PFSK-1 (cell line): ENCODE measurements at regions not wholly inside any gene's neighbourhood (a gene's known extent, or its start where the extent isn't known, plus 50 kb on each side); places are given as distances from the start of the nearest gene placed in this dataset.

Experiments
- FOXP2 ChIP-seq: optimal IDR thresholded peaks from 2 replicates; pipeline ENCODE3; 2011; ENCODE audit warnings: borderline replicate concordance, control low read depth, inconsistent platforms; ENCODE audit not compliant: insufficient read depth; ENCODE audit errors: extremely low read length, extremely low read depth
- POLR2AphosphoS5 ChIP-seq: IDR thresholded peaks from 2 replicates; pipeline ENCODE4 v1.6.1; 2012; ENCODE audit warnings: low read depth, mild to moderate bottlenecking, control low read depth, low read length, moderate library complexity
- SIN3A ChIP-seq: IDR thresholded peaks from 2 replicates; pipeline ENCODE4 v1.6.1; 2012; ENCODE audit warnings: mild to moderate bottlenecking, low read length, moderate library complexity, borderline replicate concordance; ENCODE audit not compliant: insufficient read depth
- TAF1 ChIP-seq: IDR thresholded peaks from 2 replicates; pipeline ENCODE4 v1.6.1; 2012; ENCODE audit warnings: low read length, control low read depth, borderline replicate concordance; ENCODE audit not compliant: insufficient read depth
- TF ChIP-seq, protein P1 (sequence below), 2 experiments: IDR thresholded peaks; 2 replicates each; pipeline versions ENCODE4 v1.6.1 to v1.8.0; 2011 to 2012; ENCODE audit warnings: low read depth in 2 of 2, low read length in 2 of 2, control low read depth in 1 of 2, inconsistent platforms in 1 of 2, mild to moderate bottlenecking in 1 of 2, moderate library complexity in 1 of 2; ENCODE audit not compliant: insufficient read depth in 1 of 2

DNA sequence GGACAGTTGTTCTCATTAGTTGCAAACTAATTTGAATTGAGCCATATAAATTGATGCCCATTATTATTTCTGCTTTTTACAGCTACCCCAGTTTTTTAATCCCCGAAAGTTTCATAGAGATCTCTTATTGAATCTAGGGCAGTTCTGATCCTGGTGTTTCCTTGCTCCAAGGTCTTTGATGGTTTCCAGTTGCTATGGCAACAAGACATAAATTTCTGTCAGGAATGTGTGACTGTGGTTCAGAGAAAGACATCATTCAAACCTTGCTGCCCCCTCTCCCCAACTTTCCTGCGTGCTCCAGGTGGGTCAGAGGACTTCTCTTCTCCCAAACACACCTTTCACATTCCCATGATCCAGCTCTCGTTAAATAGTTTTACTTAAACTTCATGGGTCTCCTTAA is 63.4 kb downstream of the TAF11L14 start:
- TF ChIP-seq, protein P1, sequence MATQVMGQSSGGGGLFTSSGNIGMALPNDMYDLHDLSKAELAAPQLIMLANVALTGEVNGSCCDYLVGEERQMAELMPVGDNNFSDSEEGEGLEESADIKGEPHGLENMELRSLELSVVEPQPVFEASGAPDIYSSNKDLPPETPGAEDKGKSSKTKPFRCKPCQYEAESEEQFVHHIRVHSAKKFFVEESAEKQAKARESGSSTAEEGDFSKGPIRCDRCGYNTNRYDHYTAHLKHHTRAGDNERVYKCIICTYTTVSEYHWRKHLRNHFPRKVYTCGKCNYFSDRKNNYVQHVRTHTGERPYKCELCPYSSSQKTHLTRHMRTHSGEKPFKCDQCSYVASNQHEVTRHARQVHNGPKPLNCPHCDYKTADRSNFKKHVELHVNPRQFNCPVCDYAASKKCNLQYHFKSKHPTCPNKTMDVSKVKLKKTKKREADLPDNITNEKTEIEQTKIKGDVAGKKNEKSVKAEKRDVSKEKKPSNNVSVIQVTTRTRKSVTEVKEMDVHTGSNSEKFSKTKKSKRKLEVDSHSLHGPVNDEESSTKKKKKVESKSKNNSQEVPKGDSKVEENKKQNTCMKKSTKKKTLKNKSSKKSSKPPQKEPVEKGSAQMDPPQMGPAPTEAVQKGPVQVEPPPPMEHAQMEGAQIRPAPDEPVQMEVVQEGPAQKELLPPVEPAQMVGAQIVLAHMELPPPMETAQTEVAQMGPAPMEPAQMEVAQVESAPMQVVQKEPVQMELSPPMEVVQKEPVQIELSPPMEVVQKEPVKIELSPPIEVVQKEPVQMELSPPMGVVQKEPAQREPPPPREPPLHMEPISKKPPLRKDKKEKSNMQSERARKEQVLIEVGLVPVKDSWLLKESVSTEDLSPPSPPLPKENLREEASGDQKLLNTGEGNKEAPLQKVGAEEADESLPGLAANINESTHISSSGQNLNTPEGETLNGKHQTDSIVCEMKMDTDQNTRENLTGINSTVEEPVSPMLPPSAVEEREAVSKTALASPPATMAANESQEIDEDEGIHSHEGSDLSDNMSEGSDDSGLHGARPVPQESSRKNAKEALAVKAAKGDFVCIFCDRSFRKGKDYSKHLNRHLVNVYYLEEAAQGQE (IDR thresholded peaks at IDR 0.05; ENCODE audit: insufficient read depth in 1 of 2, low read depth in 2 of 2, low read length in 2 of 2), result no peak
- TF ChIP-seq SIN3A (no peak), FOXP2 (no peak), POLR2AphosphoS5 (no peak), TAF1 (no peak)

DNA sequence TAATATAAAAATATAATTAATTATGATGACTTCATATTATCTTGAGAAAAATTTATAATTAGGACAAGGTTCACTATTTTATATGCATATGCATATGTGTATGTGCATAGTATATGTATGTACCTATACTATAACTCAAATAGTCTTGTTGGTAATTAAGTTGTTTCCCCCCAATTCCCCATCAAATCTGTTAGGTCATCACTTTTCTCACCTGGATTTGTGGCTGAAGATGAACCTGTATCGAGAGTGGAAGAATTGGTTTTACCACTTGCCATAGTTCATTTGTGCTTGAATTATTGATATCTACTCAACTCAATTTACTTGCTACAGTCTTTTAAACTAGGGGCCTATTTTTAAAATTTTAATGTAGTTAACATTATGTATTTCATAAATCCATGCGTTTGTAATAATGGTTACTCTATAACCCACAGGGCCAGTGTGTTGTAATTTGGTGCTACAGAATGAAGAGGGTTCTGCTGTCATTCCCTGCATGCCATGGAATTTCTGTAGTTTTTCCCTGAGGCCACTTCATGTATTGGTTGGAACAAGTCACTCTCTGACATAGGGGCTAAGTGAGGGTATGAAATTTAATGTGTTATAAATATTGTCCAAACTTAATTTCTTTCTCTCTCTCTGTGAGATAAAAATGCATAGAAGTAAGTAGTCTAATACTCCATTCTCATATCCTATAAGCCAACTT is 74.9 kb downstream of the TAF11L14 start:
- TF ChIP-seq TAF1 (no peak), POLR2AphosphoS5 (no peak), SIN3A (no peak)
- TF ChIP-seq, protein P1 (IDR thresholded peaks at IDR 0.05; ENCODE audit: insufficient read depth in 1 of 2, low read depth in 2 of 2, low read length in 2 of 2), result no peak

DNA sequence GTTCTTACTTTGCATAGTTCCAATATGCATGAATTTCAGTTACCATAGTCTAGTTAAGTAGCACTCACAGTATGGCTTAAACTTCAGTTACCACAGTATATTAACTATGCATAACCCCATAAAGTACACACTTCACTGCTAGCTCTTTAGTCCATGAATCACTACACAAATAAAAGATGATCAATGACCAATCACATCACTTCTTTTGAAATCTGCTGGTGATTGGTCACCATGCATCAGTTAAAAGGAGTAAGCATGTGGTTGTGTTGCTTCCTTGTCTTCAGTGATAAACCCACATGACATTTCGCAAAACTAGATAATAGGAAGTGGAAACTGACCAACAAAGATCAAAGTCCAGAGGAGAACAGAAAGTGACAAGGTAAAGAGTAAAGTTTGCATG is 79.0 kb downstream of the TAF11L14 start:
- no peak for TF ChIP-seq POLR2AphosphoS5
- TF ChIP-seq SIN3A, result no peak
- TF ChIP-seq FOXP2, result no peak

DNA sequence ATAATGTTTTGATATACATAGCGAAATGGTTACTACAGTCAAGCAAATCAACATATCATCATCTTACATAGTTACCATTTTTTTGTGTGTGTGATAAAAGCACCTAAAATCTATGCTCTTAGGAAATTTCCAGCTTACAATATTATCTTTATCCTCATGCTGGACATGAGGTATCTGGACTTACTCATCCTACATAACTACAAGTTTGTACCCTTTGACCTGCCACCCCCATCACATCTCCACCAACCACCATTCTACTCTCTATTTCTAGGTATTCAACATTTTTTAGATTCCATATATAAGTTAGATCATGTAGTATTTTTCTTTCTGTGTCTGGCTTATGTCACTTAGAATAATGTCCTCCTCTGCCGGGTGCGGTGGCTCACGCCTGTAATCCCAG is 79.9 kb downstream of the TAF11L14 start:
- TF ChIP-seq, protein P1 (IDR thresholded peaks at IDR 0.05; ENCODE audit: insufficient read depth in 1 of 2, low read depth in 2 of 2, low read length in 2 of 2), result no peak
- no peak for TF ChIP-seq SIN3A
- TF ChIP-seq TAF1, result no peak
- no peak for TF ChIP-seq POLR2AphosphoS5
- TF ChIP-seq FOXP2, result no peak

DNA sequence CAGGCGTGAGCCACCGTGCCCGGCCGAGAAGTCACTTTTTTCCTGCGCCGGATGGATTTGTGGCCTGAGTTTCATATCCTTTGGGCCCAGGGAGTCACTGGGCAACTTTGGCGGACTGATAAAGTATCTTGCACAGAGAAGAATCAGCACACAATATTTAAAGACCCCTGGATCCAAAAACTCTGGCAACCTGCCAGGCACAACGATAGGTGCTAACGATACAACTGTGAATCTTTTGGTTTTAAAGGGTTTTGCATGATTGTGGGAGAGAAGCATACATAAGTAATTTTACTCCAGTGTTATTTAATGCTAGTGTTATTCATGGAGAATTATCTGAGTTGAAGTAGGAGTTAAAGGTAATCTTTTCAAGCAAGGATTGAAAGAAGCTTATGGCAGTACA is 85.3 kb downstream of the TAF11L14 start:
- no peak for TF ChIP-seq POLR2AphosphoS5
- TF ChIP-seq, protein P1 (IDR thresholded peaks at IDR 0.05; ENCODE audit: insufficient read depth in 1 of 2, low read depth in 2 of 2, low read length in 2 of 2), result no peak
- TF ChIP-seq TAF1, result no peak
